ENCODE measurements at regions not wholly inside any gene's neighbourhood (a gene's known extent, or its start where the extent isn't known, plus 50 kb on each side); places are given as distances from the start of the nearest gene placed in this dataset.

DNA sequence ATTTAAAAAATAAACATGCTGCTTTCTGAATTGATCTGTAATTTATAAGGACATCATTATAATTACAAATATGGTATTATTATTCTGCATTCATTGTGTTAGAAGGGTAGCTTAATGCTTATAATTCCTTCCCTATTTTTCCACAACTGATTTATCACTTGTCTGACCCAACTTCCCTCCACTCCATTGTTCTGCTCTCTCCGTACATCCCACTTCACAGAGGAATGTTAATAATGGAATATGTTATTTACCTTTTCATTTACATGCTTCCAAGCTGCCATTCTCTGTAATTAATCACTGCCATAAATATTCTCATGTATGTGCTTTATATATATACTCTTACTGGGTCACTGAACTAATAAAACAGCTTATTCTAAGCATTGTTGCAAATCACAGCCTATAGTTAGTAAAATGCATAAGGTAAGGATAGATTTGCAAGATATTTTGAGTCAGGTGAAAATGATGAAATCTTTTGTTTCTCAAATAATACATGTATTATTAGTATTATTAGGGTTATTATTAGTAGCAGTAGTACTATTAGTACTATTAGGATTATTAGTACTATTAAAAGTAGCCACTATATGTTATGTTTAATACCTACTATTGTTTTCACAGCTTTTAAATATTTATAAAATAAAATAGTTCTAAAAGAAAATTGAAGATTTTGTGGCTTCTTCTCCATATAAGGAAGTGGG is 70.6 kb upstream of the NEK7 start:
- TF ChIP-seq, protein P1, sequence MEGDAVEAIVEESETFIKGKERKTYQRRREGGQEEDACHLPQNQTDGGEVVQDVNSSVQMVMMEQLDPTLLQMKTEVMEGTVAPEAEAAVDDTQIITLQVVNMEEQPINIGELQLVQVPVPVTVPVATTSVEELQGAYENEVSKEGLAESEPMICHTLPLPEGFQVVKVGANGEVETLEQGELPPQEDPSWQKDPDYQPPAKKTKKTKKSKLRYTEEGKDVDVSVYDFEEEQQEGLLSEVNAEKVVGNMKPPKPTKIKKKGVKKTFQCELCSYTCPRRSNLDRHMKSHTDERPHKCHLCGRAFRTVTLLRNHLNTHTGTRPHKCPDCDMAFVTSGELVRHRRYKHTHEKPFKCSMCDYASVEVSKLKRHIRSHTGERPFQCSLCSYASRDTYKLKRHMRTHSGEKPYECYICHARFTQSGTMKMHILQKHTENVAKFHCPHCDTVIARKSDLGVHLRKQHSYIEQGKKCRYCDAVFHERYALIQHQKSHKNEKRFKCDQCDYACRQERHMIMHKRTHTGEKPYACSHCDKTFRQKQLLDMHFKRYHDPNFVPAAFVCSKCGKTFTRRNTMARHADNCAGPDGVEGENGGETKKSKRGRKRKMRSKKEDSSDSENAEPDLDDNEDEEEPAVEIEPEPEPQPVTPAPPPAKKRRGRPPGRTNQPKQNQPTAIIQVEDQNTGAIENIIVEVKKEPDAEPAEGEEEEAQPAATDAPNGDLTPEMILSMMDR (IDR thresholded peaks at IDR 0.05) = no peak
- no peaks in the 10 kb centered on the region for H3K36me3 Mint-ChIP-seq (ENCODE audit: low read depth)
- H3K4me1 Mint-ChIP-seq (ENCODE audit: low read depth) = peaks cover 12% of the 10 kb centered on the region
- no peaks in the 10 kb centered on the region for H3K27me3 Mint-ChIP-seq (ENCODE audit: low read depth)
- no peak overlapping the region for H3K4me3 Mint-ChIP-seq (ENCODE audit: unreplicated experiment)
- H3K9me3 Mint-ChIP-seq (ENCODE audit: low read depth) = no peaks in the 10 kb centered on the region
- no peak for DNase-seq (ENCODE audit: low spot score)
- no peak overlapping the region for H3K27ac Mint-ChIP-seq (ENCODE audit: unreplicated experiment)

DNA sequence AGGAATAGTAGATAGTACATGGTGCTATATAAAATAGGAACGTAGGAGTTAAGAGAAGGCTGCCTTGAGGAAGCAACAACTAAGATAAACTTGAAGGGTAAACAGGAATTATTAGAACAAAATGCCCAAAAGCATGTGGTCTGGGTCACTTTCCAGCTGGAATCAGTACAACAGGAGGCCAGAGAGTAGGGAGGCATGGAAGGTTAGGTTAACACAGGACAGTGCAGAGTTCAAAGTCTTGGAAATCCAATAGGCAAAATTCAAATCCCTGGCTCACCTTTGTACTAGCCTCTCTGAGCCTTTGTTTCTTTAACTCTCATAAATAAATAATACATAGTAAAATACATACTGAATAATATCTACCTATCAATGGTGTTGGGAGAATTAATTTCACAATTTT is 69.0 kb upstream of the NEK7 start:
- TF ChIP-seq, protein P1 (IDR thresholded peaks at IDR 0.05) = no peak
- no peak overlapping the region for H3K4me3 Mint-ChIP-seq (ENCODE audit: unreplicated experiment)
- no peaks in the 10 kb centered on the region for H3K27me3 Mint-ChIP-seq (ENCODE audit: low read depth)
- no peaks in the 10 kb centered on the region for H3K9me3 Mint-ChIP-seq (ENCODE audit: low read depth)
- H3K36me3 Mint-ChIP-seq (ENCODE audit: low read depth) = no peaks in the 10 kb centered on the region
- peaks cover 12% of the 10 kb centered on the region for H3K4me1 Mint-ChIP-seq (ENCODE audit: low read depth)
- no peak overlapping the region for H3K27ac Mint-ChIP-seq (ENCODE audit: unreplicated experiment)
- DNase-seq (ENCODE audit: low spot score) = no peak

DNA sequence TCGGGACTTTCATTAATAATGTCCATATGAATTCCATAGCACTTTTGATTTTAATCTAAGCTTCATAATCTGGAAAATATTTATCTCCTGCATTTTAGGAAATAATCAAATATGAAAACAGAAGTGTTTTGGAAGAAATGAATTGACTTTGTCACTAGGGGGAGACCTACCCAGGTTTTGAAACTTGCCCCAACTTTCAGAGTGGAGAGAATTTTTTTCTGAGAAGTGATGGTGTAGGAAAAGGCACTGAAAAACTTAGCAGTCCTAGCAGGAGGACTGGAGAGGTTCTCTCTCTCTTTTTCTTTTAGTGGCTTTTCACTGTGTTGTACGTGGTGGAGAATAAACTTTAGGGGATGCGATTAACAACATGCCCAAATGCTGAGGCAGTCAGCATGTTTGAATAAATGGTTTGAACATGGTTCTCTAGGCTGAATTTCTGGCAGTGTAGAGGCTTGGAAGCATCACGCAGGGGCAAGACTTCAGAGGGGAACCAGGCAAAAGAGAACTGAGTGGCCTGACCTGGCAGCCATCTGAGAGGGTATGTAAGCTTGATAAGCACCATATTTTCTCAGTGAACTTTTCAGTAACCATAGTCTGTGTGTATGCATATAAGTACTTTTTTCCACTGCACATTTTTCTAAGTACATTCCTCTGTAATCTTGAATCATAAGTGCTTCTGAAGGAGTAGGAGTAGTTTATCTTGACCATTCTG is 68.3 kb upstream of the NEK7 start:
- DNase-seq (ENCODE audit: low spot score) = no peak
- Mint-ChIP-seq H3K9me3 (ENCODE audit: low read depth) (no peaks in the 10 kb centered on the region), H3K27me3 (ENCODE audit: low read depth) (no peaks in the 10 kb centered on the region), H3K36me3 (ENCODE audit: low read depth) (no peaks in the 10 kb centered on the region), H3K4me3 (ENCODE audit: unreplicated experiment) (peak overlapping the region; percentile 24), H3K4me1 (ENCODE audit: low read depth) (peaks cover 12% of the 10 kb centered on the region), H3K27ac (ENCODE audit: unreplicated experiment) (peak overlapping the region; percentile 79)
- TF ChIP-seq, protein P1 (IDR thresholded peaks at IDR 0.05) = peak; percentile 91

DNA sequence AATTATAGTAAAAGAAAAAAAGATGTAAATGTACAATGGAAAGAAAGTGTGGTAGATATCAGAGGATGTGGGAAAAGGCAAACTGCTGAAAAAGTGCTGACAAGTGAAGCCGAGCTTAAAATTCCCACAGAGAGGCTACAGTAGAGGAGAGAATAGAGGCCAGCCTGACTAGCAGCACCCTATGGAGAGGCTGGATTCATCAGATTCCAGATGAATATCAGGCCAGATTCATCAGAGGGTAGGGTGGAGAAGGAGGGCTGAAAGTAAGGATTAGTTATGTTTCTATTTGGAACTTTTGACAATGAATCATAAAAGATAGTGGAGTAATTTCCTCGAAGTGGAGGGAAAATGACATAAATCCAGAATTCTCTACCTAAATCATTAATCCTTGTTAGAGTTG is 60.4 kb upstream of the NEK7 start:
- Mint-ChIP-seq H3K36me3 (ENCODE audit: low read depth) (no peaks in the 10 kb centered on the region), H3K9me3 (ENCODE audit: low read depth) (no peaks in the 10 kb centered on the region), H3K27me3 (ENCODE audit: low read depth) (no peaks in the 10 kb centered on the region), H3K4me3 (ENCODE audit: unreplicated experiment) (no peak overlapping the region), H3K27ac (ENCODE audit: unreplicated experiment) (peak overlapping the region; percentile 39), H3K4me1 (ENCODE audit: low read depth) (peaks cover 28% of the 10 kb centered on the region)
- no peak for DNase-seq (ENCODE audit: low spot score)
- TF ChIP-seq, protein P1 (IDR thresholded peaks at IDR 0.05) = no peak

DNA sequence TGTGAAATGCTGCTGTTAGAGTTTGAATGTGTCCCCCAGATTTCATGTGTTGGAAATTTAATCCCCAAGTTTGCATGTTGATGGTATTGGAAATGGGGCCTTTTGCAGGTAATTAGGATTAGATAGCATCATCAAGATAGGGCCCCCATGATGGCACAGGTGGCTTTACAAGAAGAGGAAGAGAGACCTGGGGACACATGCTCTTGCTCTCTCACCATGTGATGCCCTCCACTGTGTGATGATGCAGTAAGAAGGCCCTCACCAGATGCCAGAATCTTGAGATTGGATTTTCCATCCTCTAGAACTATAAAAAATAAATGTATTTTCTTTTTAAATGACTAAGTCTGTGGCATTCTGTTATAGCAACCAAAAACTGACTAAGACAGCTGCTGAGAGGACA is 57.0 kb upstream of the NEK7 start:
- DNase-seq (ENCODE audit: low spot score) = no peak
- no peaks in the 10 kb centered on the region for H3K36me3 Mint-ChIP-seq (ENCODE audit: low read depth)
- no peaks in the 10 kb centered on the region for H3K27me3 Mint-ChIP-seq (ENCODE audit: low read depth)
- H3K4me1 Mint-ChIP-seq (ENCODE audit: low read depth) = peaks cover 46% of the 10 kb centered on the region
- H3K27ac Mint-ChIP-seq (ENCODE audit: unreplicated experiment) = no peak overlapping the region
- TF ChIP-seq, protein P1 (IDR thresholded peaks at IDR 0.05) = no peak
- no peaks in the 10 kb centered on the region for H3K9me3 Mint-ChIP-seq (ENCODE audit: low read depth)
- no peak overlapping the region for H3K4me3 Mint-ChIP-seq (ENCODE audit: unreplicated experiment)
